Thyroid gland (tissue), 4 donors: ENCODE measurements at regions not wholly inside any gene's neighbourhood (a gene's known extent, or its start where the extent isn't known, plus 50 kb on each side); places are given as distances from the start of the nearest gene placed in this dataset.

Experiments used
- DNase-seq, 2 donors: peaks; one replicate each; pipeline ENCODE4 v3.0.0-alpha.2; 2019
- H3K27ac ChIP-seq, 3 donors: fragments of 200-600 bp; sonication (generic); 1 replicate in 2 of 3; 2 replicates in 1 of 3; pipeline ENCODE4 v1.5.1; 2016 to 2019; ENCODE audit warnings: mild to moderate bottlenecking in 1 of 3, moderate library complexity in 1 of 3
- H3K27me3 ChIP-seq: fragments of 200-600 bp; sonication (generic); one replicate; pipeline ENCODE4 v1.5.1; 2019
- H3K36me3 ChIP-seq, 2 donors: fragments of 200-600 bp; sonication (generic); one replicate each; pipeline ENCODE4 v1.5.1; 2016 to 2019
- H3K4me1 ChIP-seq, 2 donors: fragments of 200-600 bp; sonication (generic); one replicate each; pipeline ENCODE4 v1.5.1; 2017 to 2019
- H3K4me3 ChIP-seq, 3 donors: fragments of 200-600 bp; sonication (generic); replicated peaks in 1 of 3; 1 replicate in 2 of 3; 2 replicates in 1 of 3; pipeline ENCODE4 v1.5.1; 2016; ENCODE audit warnings: mild to moderate bottlenecking in 1 of 3
- H3K9me3 ChIP-seq: fragments of 200-600 bp; sonication (generic); one replicate; pipeline ENCODE4 v1.5.1; 2017
- CTCF ChIP-seq, 6 experiments: fragments of 200-600 bp in 3 of 6; fragments of 450-650 bp in 3 of 6; sonication (generic) in 3 of 6; IDR thresholded peaks; one replicate each; pipeline ENCODE4 v1.5.1; 2016 to 2019; ENCODE audit warnings: antibody characterized with exemption in 6 of 6, mild to moderate bottlenecking in 2 of 6, inconsistent platforms in 1 of 6, moderate library complexity in 1 of 6
- POLR2A ChIP-seq, 2 donors: fragments of 450-650 bp; IDR thresholded peaks; one replicate each; pipeline ENCODE4 v1.6.1; 2017; ENCODE audit warnings: antibody characterized with exemption in 2 of 2, mild to moderate bottlenecking in 2 of 2, moderate library complexity in 1 of 2
- whole genome bisulfite sequencing, 2 donors: methylation state at CpG; one replicate each; pipeline ENCODE4 v1.1.5; 2017; 5-methylcytosine and 5-hydroxymethylcytosine counted together
- intact Hi-C: fragments of 100-400 bp; cut with DNase I; formaldehyde crosslinking; loops from one replicate; pipeline ENCODE4 v1.15.1; 2023

GRCh38 chr7:12809476-12809875 is 122.0 kb downstream of the ARL4A start:
- Histone ChIP-seq H3K9me3 (no peaks in the 10 kb centered on the region), H3K27ac (no peak overlapping the region), H3K27me3 (no peaks in the 10 kb centered on the region), H3K4me1 (no peaks in the 10 kb centered on the region), H3K4me3 (no peak overlapping the region), H3K36me3 (no peaks in the 10 kb centered on the region)
- WGBS, 2 donors: 56 to 62% methylated on average over 5 of the region's 5 CpGs
- no peak for DNase-seq
- TF ChIP-seq CTCF (IDR thresholded peaks at IDR 0.05): no peak
- TF ChIP-seq POLR2A (IDR thresholded peaks at IDR 0.05): no peak
- intact Hi-C loops: no loop called here

- Histone ChIP-seq H3K27ac (no peak overlapping the region), H3K36me3 (no peaks in the 10 kb centered on the region), H3K27me3 (no peaks in the 10 kb centered on the region), H3K4me1 (no peaks in the 10 kb centered on the region), H3K9me3 (no peaks in the 10 kb centered on the region), H3K4me3 (no peak overlapping the region)
- WGBS, 2 donors: 85 to 87% methylated on average over 4 of the region's 4 CpGs
- DNase-seq: no peak
- TF ChIP-seq POLR2A (IDR thresholded peaks at IDR 0.05): no peak
- no peak for TF ChIP-seq CTCF (IDR thresholded peaks at IDR 0.05)
- intact Hi-C loops: no loop called here
Observed at GRCh38 chr7:12812111-12812510, 124.7 kb downstream of the ARL4A start.

GRCh38 chr7:12814107-12814506 is 126.7 kb downstream of the ARL4A start:
- Histone ChIP-seq H3K4me1 (no peaks in the 10 kb centered on the region), H3K36me3 (no peaks in the 10 kb centered on the region), H3K4me3 (no peak overlapping the region), H3K27ac (no peak overlapping the region), H3K27me3 (no peaks in the 10 kb centered on the region), H3K9me3 (no peaks in the 10 kb centered on the region)
- WGBS, 2 donors: 90 to 100% methylated on average over 2 of the region's 2 CpGs
- DNase-seq: no peak
- intact Hi-C loops: no loop called here
- no peak for TF ChIP-seq POLR2A (IDR thresholded peaks at IDR 0.05)
- TF ChIP-seq CTCF (IDR thresholded peaks at IDR 0.05): no peak

- intact Hi-C loops: no loop called here
- H3K4me1 ChIP-seq: no peaks in the 10 kb centered on the region
- H3K36me3 ChIP-seq: no peaks in the 10 kb centered on the region
- H3K27ac ChIP-seq: no peak overlapping the region
- H3K27me3 ChIP-seq: no peaks in the 10 kb centered on the region
- no peak for TF ChIP-seq CTCF (IDR thresholded peaks at IDR 0.05)
- TF ChIP-seq POLR2A (IDR thresholded peaks at IDR 0.05): no peak
- no peak overlapping the region for H3K4me3 ChIP-seq
- DNase-seq: no peak
- H3K9me3 ChIP-seq: no peaks in the 10 kb centered on the region
Observed at GRCh38 chr7:12814828-12815227, 127.4 kb downstream of the ARL4A start.

- Histone ChIP-seq H3K27me3 (no peaks in the 10 kb centered on the region), H3K4me1 (no peaks in the 10 kb centered on the region), H3K9me3 (no peaks in the 10 kb centered on the region), H3K4me3 (no peak overlapping the region), H3K27ac (no peak overlapping the region), H3K36me3 (no peaks in the 10 kb centered on the region)
- no peak for TF ChIP-seq CTCF (IDR thresholded peaks at IDR 0.05)
- TF ChIP-seq POLR2A (IDR thresholded peaks at IDR 0.05): no peak
- DNase-seq: no peak
- intact Hi-C loops: no loop called here
- WGBS, 2 donors: 80 to 86% methylated on average over 4 of the region's 4 CpGs
Observed at GRCh38 chr7:12815426-12815825, 128.0 kb downstream of the ARL4A start.
